IMR-90 (cell line): ENCODE measurements at regions not wholly inside any gene's neighbourhood (a gene's known extent, or its start where the extent isn't known, plus 50 kb on each side); places are given as distances from the start of the nearest gene placed in this dataset.

Experiments
- ATAC-seq: fragments of 200-7000 bp; cut with Tn5 transposase; 2 replicates; pipeline ENCODE4 v1.9.1; 2020; ENCODE audit warnings: low read depth, mild to moderate bottlenecking, moderate library complexity
- BruUV-seq: library from RNA; stranded (reverse); fragments of 400-500 nt; replicated peaks from 2 replicates; lab custom pipeline; 2021; lab: Mats Ljungman, UMichigan
- CTCF ChIA-PET: fragments of 300-600 bp; formaldehyde crosslinking; extraction: SDS; loops from one replicate; lab custom pipeline; 2021; ENCODE audit warnings: antibody characterized with exemption; lab: Yijun Ruan, JAX
- POLR2A ChIA-PET: fragments of 300-600 bp; sonication (Branson Sonifier 250); formaldehyde crosslinking; loops from one replicate; lab custom pipeline; 2022; ENCODE audit warnings: antibody characterized with exemption; ENCODE audit not compliant: unreplicated experiment; lab: Charles Lee
- DNase-seq: peaks from one replicate; pipeline ENCODE4 v3.0.0; 2013
- H2AFZ ChIP-seq: replicated peaks from 2 replicates; pipeline ENCODE3; 2013; ENCODE audit warnings: low read length, mild to moderate bottlenecking; ENCODE audit not compliant: poor library complexity
- H2AK5ac ChIP-seq: 2 replicates; pipeline ENCODE4 v1.6.1; 2013; ENCODE audit warnings: low read depth, low read length, inconsistent platforms
- H2AK9ac ChIP-seq: replicated peaks from 2 replicates; pipeline ENCODE3; 2013; ENCODE audit warnings: mild to moderate bottlenecking, low read depth, low read length, moderate library complexity; ENCODE audit not compliant: poor library complexity
- H2BK120ac ChIP-seq: 2 replicates; pipeline ENCODE4 v1.6.1; 2013; ENCODE audit warnings: low read depth, low read length, inconsistent platforms
- H2BK15ac ChIP-seq: 3 replicates; pipeline ENCODE4 v1.6.1; 2013; ENCODE audit warnings: low read depth, low read length, inconsistent platforms
- H2BK20ac ChIP-seq: 2 replicates; pipeline ENCODE4 v1.6.1; 2013; ENCODE audit warnings: low read depth, mild to moderate bottlenecking, inconsistent platforms, low read length, moderate library complexity
- H2BK5ac ChIP-seq: 2 replicates; pipeline ENCODE4 v1.6.1; 2013; ENCODE audit warnings: mild to moderate bottlenecking, low read depth, low read length, inconsistent platforms; ENCODE audit not compliant: poor library complexity, severe bottlenecking
- H3K14ac ChIP-seq: replicated peaks from 2 replicates; pipeline ENCODE4 v1.6.1; 2013; ENCODE audit warnings: low read depth, low read length, inconsistent platforms
- H3K18ac ChIP-seq: 2 replicates; pipeline ENCODE4 v1.6.1; 2013; ENCODE audit warnings: low read depth, low read length, control low read depth
- H3K23ac ChIP-seq: 2 replicates; pipeline ENCODE4 v1.6.1; 2013; ENCODE audit warnings: low read depth, low read length, inconsistent platforms
- H3K27ac ChIP-seq: 2 replicates; pipeline ENCODE4 v1.5.1; 2013; ENCODE audit warnings: mild to moderate bottlenecking, control low read depth, low read length; ENCODE audit not compliant: insufficient read depth
- H3K27me3 ChIP-seq: 2 replicates; pipeline ENCODE4 v1.6.1; 2013; ENCODE audit warnings: low read length; ENCODE audit not compliant: control insufficient read depth, insufficient read depth
- H3K36me3 ChIP-seq: 2 replicates; pipeline ENCODE4 v1.6.1; 2013; ENCODE audit warnings: low read length, mixed read lengths; ENCODE audit not compliant: control insufficient read depth, insufficient read depth
- H3K4ac ChIP-seq: 2 replicates; pipeline ENCODE4 v1.6.1; 2013; ENCODE audit warnings: low read depth, low read length, inconsistent platforms
- H3K4me1 ChIP-seq: 2 replicates; pipeline ENCODE4 v1.6.1; 2013; ENCODE audit warnings: low read length, mixed read lengths; ENCODE audit not compliant: control insufficient read depth, insufficient read depth
- H3K4me2 ChIP-seq: 2 replicates; pipeline ENCODE4 v1.6.1; 2013; ENCODE audit warnings: low read depth, mild to moderate bottlenecking, control low read depth, low read length, moderate library complexity
- H3K4me3 ChIP-seq: 2 replicates; pipeline ENCODE4 v1.5.1; 2013; ENCODE audit warnings: low read depth, mild to moderate bottlenecking, control low read depth, low read length, moderate library complexity; ENCODE audit not compliant: insufficient read depth
- H3K56ac ChIP-seq: 2 replicates; pipeline ENCODE4 v1.6.1; 2013; ENCODE audit warnings: low read length, inconsistent platforms; ENCODE audit not compliant: insufficient read depth; ENCODE audit errors: extremely low read depth
- H3K79me1 ChIP-seq, 2 experiments: 2 replicates each; pipeline ENCODE4 v1.6.1; 2013; ENCODE audit warnings: low read length in 2 of 2, inconsistent platforms in 1 of 2, low read depth in 1 of 2
- H3K9ac ChIP-seq: 2 replicates; pipeline ENCODE4 v1.6.1; 2013; ENCODE audit warnings: low read depth, low read length, control low read depth
- H3K9me1 ChIP-seq: 2 replicates; pipeline ENCODE4 v1.6.1; 2013; ENCODE audit warnings: low read length, inconsistent platforms; ENCODE audit not compliant: insufficient read depth
- H3K9me3 ChIP-seq: 2 replicates; pipeline ENCODE4 v1.6.1; 2013; ENCODE audit warnings: low read length; ENCODE audit not compliant: control insufficient read depth, insufficient read depth
- H4K20me1 ChIP-seq: 2 replicates; pipeline ENCODE4 v1.6.1; 2013; ENCODE audit warnings: low read length, inconsistent platforms; ENCODE audit not compliant: insufficient read depth
- H4K5ac ChIP-seq: 2 replicates; pipeline ENCODE4 v1.6.1; 2013; ENCODE audit warnings: mild to moderate bottlenecking, low read depth, low read length, control low read depth
- H4K8ac ChIP-seq, 2 experiments: 2 replicates each; pipeline ENCODE4 v1.6.1; 2013; ENCODE audit warnings: low read depth in 2 of 2, low read length in 2 of 2, control low read depth in 1 of 2, inconsistent platforms in 1 of 2
- H4K91ac ChIP-seq: 2 replicates; pipeline ENCODE4 v1.6.1; 2013; ENCODE audit warnings: low read depth, low read length, inconsistent platforms; ENCODE audit not compliant: insufficient read depth
- ELK1 ChIP-seq: fragments of 150-350 bp; IDR thresholded peaks from 2 replicates; pipeline ENCODE4 v1.6.1; 2016; ENCODE audit warnings: low read depth, mild to moderate bottlenecking, low read length, moderate library complexity, borderline replicate concordance
- FOS ChIP-seq: fragments of 150-350 bp; IDR thresholded peaks from 2 replicates; pipeline ENCODE4 v1.6.1; 2016; ENCODE audit warnings: low read depth, low read length
- MXI1 ChIP-seq: IDR thresholded peaks from 2 replicates; pipeline ENCODE4 v1.6.1; 2012; ENCODE audit warnings: low read depth, mild to moderate bottlenecking, low read length, moderate library complexity, borderline replicate concordance
- RCOR1 ChIP-seq: IDR thresholded peaks from 2 replicates; pipeline ENCODE4 v1.6.1; 2012; ENCODE audit warnings: mild to moderate bottlenecking, low read length, improper control_type of control experiment; ENCODE audit not compliant: insufficient replicate concordance
- WGBS, 2 experiments: methylation state at CpG; one replicate each; pipeline versions ENCODE4 v1.1.5 to v1.1.7; 2013; ENCODE audit warnings: missing lambda C conversion rate in 2 of 2; ENCODE audit not compliant: insufficient read length in 1 of 2; ENCODE audit errors: extremely low coverage in 2 of 2; 5-methylcytosine and 5-hydroxymethylcytosine counted together
- dilution Hi-C: fragments of 300-500 bp; cut with HindIII; formaldehyde crosslinking; loops from one replicate; pipeline ENCODE4 v1.14.3; 2018; ENCODE audit warnings: low sequenced_read_pairs; ENCODE audit not compliant: unreplicated experiment
- in situ Hi-C: fragments of 300-500 bp; cut with MboI; formaldehyde crosslinking; loops from 3 replicates; pipeline ENCODE4 v1.14.3; 2019; ENCODE audit warnings: low sequenced_read_pairs, inconsistent platforms, mixed read lengths
- intact Hi-C: fragments of 100-400 bp; cut with micrococcal nuclease; formaldehyde crosslinking; loops from 2 replicates; pipeline ENCODE4 v1.10.0; 2022

- POLR2A ChIA-PET, result no interaction called here
- H3K9me1 ChIP-seq, result no peaks in the 10 kb centered on the region
- no peak overlapping the region for H2AK5ac ChIP-seq
- H4K91ac ChIP-seq, result no peak overlapping the region
- no peak for ATAC-seq
- H3K4me1 ChIP-seq, result no peaks in the 10 kb centered on the region
- no peak overlapping the region for H3K4me3 ChIP-seq
- no peak overlapping the region for H3K27ac ChIP-seq
- CTCF ChIA-PET, result no interaction called here
- no peak overlapping the region for H3K14ac ChIP-seq
- no CpG with 5 or more reads among the region's 2 CpGs for WGBS, 2 experiments
- DNase-seq, result no peak
- intact Hi-C loops, result no loop called here
- no peak overlapping the region for H2AK9ac ChIP-seq
- H3K4ac ChIP-seq, result no peak overlapping the region
- H2BK15ac ChIP-seq, result no peak overlapping the region
- no peak overlapping the region for H2BK5ac ChIP-seq
- TF ChIP-seq ELK1, result no peak
- no peak for TF ChIP-seq MXI1
- no peak for TF ChIP-seq FOS
- no peak for TF ChIP-seq RCOR1
- in situ Hi-C loops, result no loop called here
- H3K4me2 ChIP-seq, result no peak overlapping the region
- no peaks in the 10 kb centered on the region for H3K27me3 ChIP-seq
- H3K56ac ChIP-seq, result no peak overlapping the region
- no peak overlapping the region for H4K5ac ChIP-seq
- H3K23ac ChIP-seq, result no peak overlapping the region
- BruUV-seq, result no TSS peak
- dilution Hi-C loops, result no loop called here
- H3K9ac ChIP-seq, result no peak overlapping the region
- no peak overlapping the region for H2BK20ac ChIP-seq
- no peaks in the 10 kb centered on the region for H3K79me1 ChIP-seq
- H3K9me3 ChIP-seq, result no peaks in the 10 kb centered on the region
- H2BK120ac ChIP-seq, result no peak overlapping the region
- no peaks in the 10 kb centered on the region for H3K36me3 ChIP-seq
- no peak overlapping the region for H3K18ac ChIP-seq
- H2AFZ ChIP-seq, result no peak overlapping the region
- H4K8ac ChIP-seq, result no peak overlapping the region
- no peaks in the 10 kb centered on the region for H4K20me1 ChIP-seq
Measured at GRCh38 chrX:149363965-149364364, 141.1 kb downstream of the IDS start.
